T-helper 17 cell (primary cell): ENCODE measurements at regions not wholly inside any gene's neighbourhood (a gene's known extent, or its start where the extent isn't known, plus 50 kb on each side); places are given as distances from the start of the nearest gene placed in this dataset.
"Not testable (repeated sequence)": the region's sequence is repeated elsewhere in the genome, so short reads cannot be mapped to it uniquely, and the experiment has no call there.

Experiments
- ATAC-seq: fragments of 150-1000 bp; cut with Tn5 transposase; 2 replicates; pipeline ENCODE4 v1.10.0; 2021; ENCODE audit warnings: mild to moderate bottlenecking, moderate library complexity
- DNase-seq, 3 donors: peaks; one replicate each; pipeline versions ENCODE4 v3.0.0 to v3.0.0-alpha.2; 2020 to 2021
- H3K9me3 ChIP-seq: one replicate; pipeline ENCODE4 v1.7.0; 2013; ENCODE audit warnings: low read length, mild to moderate bottlenecking; ENCODE audit not compliant: control insufficient read depth, poor library complexity, severe bottlenecking
- H3K27ac Mint-ChIP-seq: one replicate; pipeline ENCODE4 v1.8.0; 2022; ENCODE audit warnings: mild to moderate bottlenecking, moderate library complexity, mixed read lengths
- H3K27me3 Mint-ChIP-seq: one replicate; pipeline ENCODE4 v1.8.0; 2022; ENCODE audit warnings: mixed read lengths
- H3K36me3 Mint-ChIP-seq: one replicate; pipeline ENCODE4 v1.8.0; 2022; ENCODE audit warnings: low read depth, mixed read lengths
- H3K4me1 Mint-ChIP-seq: one replicate; pipeline ENCODE4 v1.8.0; 2022; ENCODE audit warnings: mild to moderate bottlenecking, mixed read lengths
- H3K4me3 Mint-ChIP-seq: one replicate; pipeline ENCODE4 v1.8.0; 2022; ENCODE audit warnings: mild to moderate bottlenecking, moderate library complexity, mixed read lengths

DNA sequence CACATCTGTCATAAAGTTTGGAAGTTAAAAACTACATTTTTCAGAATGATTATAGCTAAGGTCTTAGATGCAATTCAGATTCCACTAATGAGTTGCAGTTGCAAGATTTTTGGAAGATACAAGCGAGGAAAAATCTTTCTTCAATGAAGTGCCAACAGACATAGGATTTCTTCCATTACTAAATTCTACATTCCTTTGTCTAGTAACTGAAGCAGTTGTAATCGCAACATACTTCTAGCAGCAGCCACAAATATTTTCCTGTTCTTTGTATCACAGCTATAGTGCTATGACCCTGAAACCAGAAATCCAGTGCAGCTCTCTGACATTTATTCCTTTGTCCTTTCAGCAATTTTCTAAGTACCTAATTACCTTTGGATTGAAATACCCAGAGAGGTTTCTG, 225.2 kb upstream of the SLIT2 start:
- DNase-seq: no peak
- H3K9me3 ChIP-seq: no peaks in the 10 kb centered on the region
- Mint-ChIP-seq H3K4me3 (no peak overlapping the region), H3K36me3 (no peaks in the 10 kb centered on the region), H3K27ac (no peak overlapping the region), H3K27me3 (no peaks in the 10 kb centered on the region), H3K4me1 (no peaks in the 10 kb centered on the region)
- no peak for ATAC-seq

DNA sequence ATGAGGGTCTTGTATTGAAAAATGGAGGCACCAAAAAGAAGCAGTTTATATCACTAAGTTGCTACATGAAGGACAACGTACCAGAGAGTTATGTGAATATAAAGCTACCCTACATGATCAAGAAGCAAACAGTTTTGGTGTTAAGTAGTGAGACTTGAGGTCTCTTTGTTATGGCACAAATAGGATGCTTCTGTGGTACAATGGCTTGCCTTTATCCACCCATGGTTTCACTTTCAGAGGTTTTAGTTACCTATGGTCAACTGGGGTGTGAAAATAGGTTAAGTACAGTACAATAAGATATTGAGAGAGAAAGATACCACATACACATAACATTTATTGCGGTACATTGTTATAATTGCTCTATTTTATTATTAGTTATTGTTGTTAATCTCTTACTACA, 229.2 kb upstream of the SLIT2 start:
- H3K4me3 Mint-ChIP-seq: no peak overlapping the region

DNA sequence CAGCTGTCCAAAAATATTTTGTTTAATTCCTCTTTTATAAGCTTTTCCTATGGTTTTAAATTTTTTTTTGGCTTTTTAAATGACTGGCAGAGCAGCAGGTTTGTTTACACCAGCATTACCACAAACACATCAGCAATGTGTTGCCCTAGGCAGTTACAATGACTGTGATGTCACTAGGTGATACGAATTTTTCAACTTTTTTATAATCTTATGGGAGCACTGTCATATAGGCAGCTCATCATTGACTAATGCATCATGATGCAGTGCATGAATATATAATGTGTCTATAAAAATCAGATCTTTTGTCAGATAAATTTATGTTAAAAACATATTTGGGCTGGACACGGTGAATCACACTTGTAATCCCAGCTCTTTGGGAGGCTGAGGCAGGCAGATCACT, 231.6 kb upstream of the SLIT2 start:
- DNase-seq (no peak), ATAC-seq (no peak)
- no peaks in the 10 kb centered on the region for H3K27me3 Mint-ChIP-seq
- H3K36me3 Mint-ChIP-seq: no peaks in the 10 kb centered on the region
- H3K4me1 Mint-ChIP-seq: no peaks in the 10 kb centered on the region
- H3K4me3 Mint-ChIP-seq: no peak overlapping the region
- H3K9me3 ChIP-seq: peaks cover 3% of the 10 kb centered on the region
- H3K27ac Mint-ChIP-seq: no peak overlapping the region

More for the DNA sequence above, 229.2 kb upstream of the SLIT2 start:
- Mint-ChIP-seq H3K36me3 (no peaks in the 10 kb centered on the region), H3K27ac (no peak overlapping the region), H3K27me3 (no peaks in the 10 kb centered on the region), H3K4me1 (no peaks in the 10 kb centered on the region)
- DNase-seq (no peak), ATAC-seq (no peak)
- H3K9me3 ChIP-seq: peaks cover 3% of the 10 kb centered on the region

DNA sequence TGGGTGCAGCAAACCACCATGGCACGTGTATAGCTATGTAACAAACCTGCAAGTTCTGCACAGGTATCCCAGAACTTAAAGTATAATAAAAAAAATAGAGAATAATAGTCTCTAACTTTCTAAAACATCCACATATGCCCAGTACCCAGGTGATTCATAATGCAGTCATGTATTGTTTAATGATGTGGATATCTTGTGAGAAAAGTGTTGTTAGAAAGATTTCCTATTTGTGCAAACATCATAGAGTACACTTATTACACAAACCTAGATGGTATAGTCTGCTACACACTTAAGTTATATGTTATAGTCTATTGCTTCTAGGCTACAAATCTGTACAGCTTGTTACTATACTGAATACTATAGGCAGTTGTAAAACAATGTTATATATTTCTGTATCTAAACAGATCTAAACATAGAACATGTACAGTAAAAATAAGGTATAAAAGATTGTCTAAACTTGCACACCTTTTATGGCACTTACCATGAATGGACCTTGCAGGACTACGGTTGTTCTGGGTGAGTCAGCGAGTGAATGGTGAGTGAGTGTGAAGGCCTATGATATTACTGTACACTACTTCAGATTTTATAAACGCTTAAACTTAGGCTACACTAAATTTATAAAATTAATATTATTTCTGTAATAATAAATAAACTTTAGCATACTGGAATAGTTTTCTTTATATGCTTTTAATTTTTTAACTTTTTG, 232.2 kb upstream of the SLIT2 start:
- Mint-ChIP-seq H3K4me3 (no peak overlapping the region), H3K27me3 (no peaks in the 10 kb centered on the region), H3K4me1 (no peaks in the 10 kb centered on the region), H3K27ac (no peak overlapping the region), H3K36me3 (no peaks in the 10 kb centered on the region)
- no peak for DNase-seq
- H3K9me3 ChIP-seq: peaks cover 3% of the 10 kb centered on the region
- no peak for ATAC-seq

DNA sequence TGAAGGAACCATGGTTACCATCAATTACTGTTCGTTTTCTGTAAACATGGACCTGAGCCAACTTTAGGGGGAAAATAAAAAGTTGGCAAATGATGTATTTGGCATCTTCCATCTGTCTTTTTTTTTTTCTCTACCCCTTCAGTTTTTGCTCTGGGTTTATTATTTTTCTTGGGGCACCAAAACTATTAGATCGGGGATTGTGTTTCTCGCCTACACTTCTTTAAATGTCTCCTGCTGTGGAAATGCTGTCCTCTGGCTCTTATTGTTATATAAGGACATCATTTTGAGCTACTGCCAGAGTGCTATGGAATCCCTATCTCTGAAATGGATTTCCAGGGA, 234.0 kb upstream of the SLIT2 start:
- ATAC-seq (no peak), DNase-seq (no peak)
- Mint-ChIP-seq H3K4me3 (no peak overlapping the region), H3K4me1 (no peaks in the 10 kb centered on the region), H3K27me3 (no peaks in the 10 kb centered on the region), H3K36me3 (no peaks in the 10 kb centered on the region), H3K27ac (no peak overlapping the region)
- peaks cover 3% of the 10 kb centered on the region for H3K9me3 ChIP-seq

DNA sequence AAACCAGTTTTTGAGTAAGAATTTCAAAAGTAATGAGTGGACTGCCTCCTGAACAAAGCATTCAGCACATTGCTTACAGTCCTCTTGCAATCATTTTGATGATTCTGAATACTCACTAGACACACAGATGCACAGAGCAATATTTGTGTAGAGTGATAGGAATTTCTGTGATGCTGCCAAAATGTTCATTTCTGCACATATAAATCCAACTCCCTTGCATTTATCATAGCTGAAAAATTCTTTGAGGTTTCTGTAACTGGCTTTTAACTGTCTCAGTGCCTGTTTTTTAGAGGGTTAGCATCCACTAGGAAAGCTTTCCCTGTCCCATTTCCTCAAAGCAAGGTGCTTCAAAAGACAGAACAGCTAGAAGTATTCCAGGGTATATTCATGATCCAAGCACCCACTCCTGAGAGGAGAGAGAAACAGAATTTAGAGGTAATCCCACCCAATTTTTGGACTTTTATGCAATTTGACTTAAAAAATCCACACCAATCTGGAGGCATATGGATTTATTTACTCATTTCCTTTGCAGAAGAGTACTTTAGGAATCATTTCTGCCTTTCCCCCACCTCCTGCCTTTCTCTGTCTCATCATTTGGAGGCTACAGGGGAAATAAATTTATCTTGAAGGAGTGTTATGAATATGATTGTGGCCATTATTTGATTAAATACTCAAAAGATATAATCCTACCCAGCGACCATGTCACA, 234.5 kb upstream of the SLIT2 start:
- no peak overlapping the region for H3K27ac Mint-ChIP-seq
- no peak overlapping the region for H3K4me3 Mint-ChIP-seq
- no peak for ATAC-seq
- no peak for DNase-seq
- H3K4me1 Mint-ChIP-seq: no peaks in the 10 kb centered on the region
- no peaks in the 10 kb centered on the region for H3K36me3 Mint-ChIP-seq
- H3K27me3 Mint-ChIP-seq: no peaks in the 10 kb centered on the region
- H3K9me3 ChIP-seq: peaks cover 3% of the 10 kb centered on the region

DNA sequence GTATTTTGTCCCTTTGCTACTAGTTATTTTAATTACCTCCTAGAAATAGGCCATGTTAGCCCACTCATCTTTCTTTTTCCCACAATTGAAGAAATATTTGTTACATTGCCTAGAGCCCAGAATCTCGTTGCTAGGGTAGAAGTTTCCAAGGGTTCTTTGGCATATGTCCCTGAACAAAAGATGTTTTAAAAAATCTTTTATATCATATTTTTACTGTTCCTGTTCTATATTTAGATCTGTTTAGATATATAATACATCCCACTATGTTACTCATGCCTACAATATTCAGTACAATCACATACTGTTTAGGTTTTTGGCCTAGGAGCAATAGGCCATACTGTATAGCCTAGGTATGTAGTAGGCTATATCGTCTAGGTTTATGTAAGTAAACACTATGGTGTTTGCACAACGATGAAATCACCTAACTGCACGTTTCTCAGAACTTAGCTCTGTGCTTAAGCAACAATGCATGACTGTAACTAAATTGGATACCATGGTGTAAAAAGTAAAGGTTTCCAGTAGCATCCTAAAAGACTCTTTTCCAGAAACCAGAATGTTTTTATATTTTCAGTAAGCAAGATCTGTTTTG, 236.0 kb upstream of the SLIT2 start:
- Mint-ChIP-seq H3K36me3 (no peaks in the 10 kb centered on the region), H3K4me3 (no peak overlapping the region), H3K27me3 (no peaks in the 10 kb centered on the region), H3K4me1 (no peaks in the 10 kb centered on the region), H3K27ac (no peak overlapping the region)
- ATAC-seq (no peak), DNase-seq (no peak)
- H3K9me3 ChIP-seq: peaks cover 3% of the 10 kb centered on the region

DNA sequence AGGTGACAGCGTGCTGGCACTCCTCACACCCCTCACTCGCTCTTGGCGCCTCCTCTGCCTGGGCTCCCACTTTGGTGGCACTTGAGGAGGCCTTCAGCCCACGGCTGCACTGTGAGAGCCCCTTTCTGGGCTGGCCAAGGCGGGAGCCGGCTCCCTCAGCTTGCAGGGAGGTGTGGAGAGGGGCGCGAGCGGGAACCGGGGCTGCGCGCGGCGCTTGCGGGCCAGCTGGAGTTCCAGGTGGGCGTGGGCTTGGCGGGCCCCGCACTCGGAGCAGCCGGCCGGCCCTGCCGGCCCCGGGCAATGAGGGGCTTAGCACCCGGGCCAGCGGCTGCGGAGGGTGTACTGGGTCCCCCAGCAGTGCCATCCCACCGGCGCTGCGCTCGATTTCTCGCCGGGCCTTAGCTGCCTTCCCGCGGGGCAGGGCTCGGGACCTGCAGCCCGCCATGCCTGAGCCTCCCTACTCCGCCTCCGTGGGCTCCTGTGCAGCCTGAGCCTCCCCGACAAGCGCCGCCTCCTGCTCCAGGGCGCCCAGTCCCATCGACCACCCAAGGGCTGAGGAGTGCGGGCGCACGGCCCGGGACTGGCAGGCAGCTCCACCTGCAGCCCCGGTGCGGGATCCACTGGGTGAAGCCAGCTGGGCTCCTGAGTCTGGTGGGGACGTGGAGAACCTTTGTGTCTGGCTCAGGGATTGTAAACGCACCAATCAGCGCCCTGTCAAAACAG, 247.7 kb upstream of the SLIT2 start:
- not testable (repeated sequence) for ATAC-seq, H3K4me1 Mint-ChIP-seq

DNA sequence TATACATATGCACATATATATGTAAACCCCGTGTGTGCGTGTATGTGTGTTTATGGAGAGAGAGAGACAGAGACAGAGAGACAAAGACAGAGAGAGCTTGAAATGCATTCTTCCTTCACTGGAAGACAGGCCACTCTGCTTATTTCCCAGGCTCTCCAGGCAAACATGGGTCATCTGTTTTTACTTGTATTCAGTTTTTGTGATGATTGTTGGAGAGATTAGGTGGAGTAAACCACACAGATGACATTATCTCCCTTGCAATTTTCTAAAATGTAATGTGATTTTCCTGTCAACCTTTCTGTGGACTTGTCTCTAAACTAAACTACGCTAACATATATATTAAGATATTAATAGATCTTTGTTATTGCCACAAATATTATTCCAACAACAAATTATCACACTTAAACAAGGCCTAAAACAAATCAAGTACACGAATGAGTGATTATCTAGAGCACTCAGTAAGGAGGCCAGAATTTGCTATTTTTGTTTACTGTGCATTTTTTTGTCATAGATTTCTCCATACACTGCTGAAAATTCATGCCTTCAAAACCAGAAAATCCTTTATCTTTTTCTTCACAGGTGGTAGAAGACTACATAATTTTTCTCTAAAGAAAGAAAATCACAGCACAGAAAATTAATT, 251.8 kb upstream of the SLIT2 start:
- H3K27ac Mint-ChIP-seq: no peak overlapping the region
- DNase-seq (no peak), ATAC-seq (no peak)
- no peaks in the 10 kb centered on the region for H3K36me3 Mint-ChIP-seq
- H3K4me1 Mint-ChIP-seq: no peaks in the 10 kb centered on the region
- no peaks in the 10 kb centered on the region for H3K9me3 ChIP-seq
- no peak overlapping the region for H3K4me3 Mint-ChIP-seq
- H3K27me3 Mint-ChIP-seq: no peaks in the 10 kb centered on the region

More for the DNA sequence above, 247.7 kb upstream of the SLIT2 start:
- not testable (repeated sequence) for H3K4me3 Mint-ChIP-seq, H3K36me3 Mint-ChIP-seq, DNase-seq, H3K9me3 ChIP-seq, H3K27me3 Mint-ChIP-seq, H3K27ac Mint-ChIP-seq

DNA sequence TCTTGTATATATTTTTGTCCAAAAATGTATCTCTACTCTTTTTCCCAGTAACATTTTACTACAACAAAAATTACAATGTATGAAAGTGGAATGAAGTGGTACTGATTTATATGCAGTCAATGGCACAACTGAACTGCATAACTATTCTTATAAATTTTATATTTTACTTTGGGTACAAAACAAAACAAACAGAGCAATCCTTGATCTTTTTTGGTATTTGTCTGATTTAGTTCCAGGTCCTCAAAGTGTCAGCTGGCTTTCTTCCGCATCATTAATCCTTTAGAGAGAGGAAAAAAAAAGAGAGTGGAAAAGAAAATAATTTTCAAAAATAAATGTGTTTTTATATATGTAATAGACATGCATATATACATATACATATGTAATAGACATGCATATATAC, 252.4 kb upstream of the SLIT2 start:
- Mint-ChIP-seq H3K27me3 (no peaks in the 10 kb centered on the region), H3K27ac (no peak overlapping the region), H3K4me3 (no peak overlapping the region), H3K4me1 (no peaks in the 10 kb centered on the region), H3K36me3 (no peaks in the 10 kb centered on the region)
- no peaks in the 10 kb centered on the region for H3K9me3 ChIP-seq
- ATAC-seq: no peak
- no peak for DNase-seq

DNA sequence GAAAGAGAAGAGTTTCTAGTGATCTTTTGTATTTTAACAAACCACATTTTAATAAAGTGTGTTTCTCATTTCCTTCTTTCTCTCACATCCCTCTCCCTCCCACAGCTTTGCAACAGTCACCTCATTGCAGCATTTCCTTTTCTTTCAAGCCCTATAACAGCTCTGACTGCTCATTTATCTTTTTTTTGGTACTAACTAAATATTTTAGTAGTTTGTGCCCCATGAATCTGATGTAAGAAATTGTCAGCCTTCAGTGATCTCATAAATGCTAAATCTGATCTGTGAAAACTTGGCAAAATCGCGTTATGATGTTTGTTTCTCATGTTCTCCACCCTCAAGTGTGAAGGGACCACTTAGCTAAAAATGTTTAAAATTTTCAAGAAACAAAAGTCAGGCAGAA, 258.5 kb upstream of the SLIT2 start:
- H3K27me3 Mint-ChIP-seq: no peaks in the 10 kb centered on the region
- H3K27ac Mint-ChIP-seq: no peak overlapping the region
- DNase-seq (no peak), ATAC-seq (no peak)
- no peak overlapping the region for H3K4me3 Mint-ChIP-seq
- no peaks in the 10 kb centered on the region for H3K9me3 ChIP-seq
- H3K36me3 Mint-ChIP-seq: no peaks in the 10 kb centered on the region
- no peaks in the 10 kb centered on the region for H3K4me1 Mint-ChIP-seq

DNA sequence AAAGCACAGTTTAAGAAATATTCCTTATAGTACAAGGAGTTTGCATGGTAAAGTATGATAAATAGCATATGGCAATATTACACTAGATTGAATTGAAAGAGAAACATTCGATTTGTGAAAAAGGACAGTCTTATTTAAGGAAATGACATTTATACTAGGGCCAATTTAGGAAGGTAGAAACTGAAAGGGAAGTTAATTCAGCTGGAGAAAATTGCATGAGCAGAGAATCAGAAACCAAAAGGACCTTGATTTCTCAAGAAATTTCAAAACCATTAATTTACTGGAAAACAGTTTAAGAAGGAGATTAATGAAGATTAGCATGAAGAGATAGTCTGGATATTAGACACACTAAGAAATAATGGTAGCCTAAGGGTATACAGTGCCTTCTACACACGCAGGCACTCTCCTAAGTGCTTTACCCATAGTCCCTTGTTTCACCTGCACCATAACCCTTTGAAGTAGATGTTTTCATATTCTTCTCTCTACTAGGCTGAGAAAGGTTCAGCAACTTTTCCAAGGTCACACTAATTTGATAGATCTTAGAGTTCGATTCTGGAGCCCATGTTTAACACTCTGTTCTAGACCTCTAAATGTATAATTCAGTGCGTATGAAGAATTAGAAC, 259.1 kb upstream of the SLIT2 start:
- ATAC-seq (no peak), DNase-seq (no peak)
- H3K27ac Mint-ChIP-seq: no peak overlapping the region
- no peak overlapping the region for H3K4me3 Mint-ChIP-seq
- H3K4me1 Mint-ChIP-seq: no peaks in the 10 kb centered on the region
- H3K36me3 Mint-ChIP-seq: no peaks in the 10 kb centered on the region
- no peaks in the 10 kb centered on the region for H3K9me3 ChIP-seq
- no peaks in the 10 kb centered on the region for H3K27me3 Mint-ChIP-seq

DNA sequence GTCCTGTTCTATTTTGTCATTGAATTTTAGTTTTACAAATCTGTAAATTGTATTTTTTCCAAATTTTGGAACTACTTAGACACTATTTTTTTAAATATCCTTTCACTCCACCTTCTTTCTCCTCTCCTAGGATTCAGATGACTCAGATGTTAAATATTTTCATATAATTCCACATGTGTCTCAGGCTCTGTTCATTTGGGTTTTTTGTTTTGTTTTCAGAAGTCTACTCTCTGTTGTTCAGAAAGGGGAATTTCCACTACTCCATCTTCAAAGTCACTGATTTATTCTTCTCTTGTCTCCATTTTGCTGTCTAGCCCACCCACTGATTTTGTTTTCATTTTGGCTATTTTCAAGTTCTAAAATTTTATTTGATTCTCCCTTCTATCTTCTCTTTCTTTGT, 264.0 kb upstream of the SLIT2 start:
- H3K27ac Mint-ChIP-seq: no peak overlapping the region

More for the DNA sequence above, 264.0 kb upstream of the SLIT2 start:
- Mint-ChIP-seq H3K4me3 (no peak overlapping the region), H3K27me3 (no peaks in the 10 kb centered on the region), H3K36me3 (no peaks in the 10 kb centered on the region), H3K4me1 (no peaks in the 10 kb centered on the region)
- ATAC-seq: no peak
- no peak for DNase-seq
- no peaks in the 10 kb centered on the region for H3K9me3 ChIP-seq
